Myocyte (in vitro differentiated cells): ENCODE measurements at regions not wholly inside any gene's neighbourhood (a gene's known extent, or its start where the extent isn't known, plus 50 kb on each side); places are given as distances from the start of the nearest gene placed in this dataset.
"Not testable (repeated sequence)": the region's sequence is repeated elsewhere in the genome, so short reads cannot be mapped to it uniquely, and the experiment has no call there.

Source experiments
- DNase-seq: peaks from one replicate; pipeline ENCODE4 v3.0.0-alpha.2; 2012; ENCODE audit warnings: low read depth

DNA sequence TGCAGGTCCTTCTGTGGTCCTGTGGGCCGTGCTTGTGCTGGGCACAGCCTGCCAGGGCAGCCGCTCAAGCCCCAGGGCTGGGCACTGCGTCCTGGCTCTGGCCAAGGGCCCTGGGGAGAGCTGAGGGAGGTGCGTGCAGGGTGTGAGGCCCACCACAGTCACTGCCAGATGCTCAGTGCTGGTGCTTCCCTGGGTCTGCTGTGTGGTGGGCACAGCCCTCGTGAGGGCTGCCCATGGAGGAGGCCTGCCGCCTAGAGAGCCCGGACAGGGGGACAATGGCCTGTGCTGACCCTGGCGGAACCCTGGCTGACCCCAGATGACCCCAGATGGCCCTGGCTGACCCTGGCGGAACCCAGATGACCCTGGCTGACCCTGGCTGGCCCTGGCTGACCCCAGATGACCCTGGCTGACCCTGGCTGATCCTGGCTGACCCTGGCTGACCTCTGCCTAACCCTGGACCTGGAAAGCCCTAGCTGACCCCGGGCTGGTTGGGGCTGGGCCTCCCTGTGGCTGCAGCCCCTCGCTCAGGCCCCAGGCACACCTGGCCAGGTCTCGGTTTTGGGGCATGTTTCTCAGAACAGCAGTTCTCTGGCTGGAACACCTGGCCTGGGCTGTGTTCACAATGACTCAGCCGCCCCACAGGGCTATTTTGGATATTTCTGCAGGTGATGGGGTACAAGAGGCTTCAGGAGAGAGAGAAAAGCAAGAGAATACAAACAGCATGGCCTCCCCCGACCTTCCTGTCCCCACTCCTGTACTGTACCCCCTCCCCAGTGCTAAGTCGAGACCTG, 55.4 kb downstream of the TMEM121 start:
- DNase-seq: no peak

DNA sequence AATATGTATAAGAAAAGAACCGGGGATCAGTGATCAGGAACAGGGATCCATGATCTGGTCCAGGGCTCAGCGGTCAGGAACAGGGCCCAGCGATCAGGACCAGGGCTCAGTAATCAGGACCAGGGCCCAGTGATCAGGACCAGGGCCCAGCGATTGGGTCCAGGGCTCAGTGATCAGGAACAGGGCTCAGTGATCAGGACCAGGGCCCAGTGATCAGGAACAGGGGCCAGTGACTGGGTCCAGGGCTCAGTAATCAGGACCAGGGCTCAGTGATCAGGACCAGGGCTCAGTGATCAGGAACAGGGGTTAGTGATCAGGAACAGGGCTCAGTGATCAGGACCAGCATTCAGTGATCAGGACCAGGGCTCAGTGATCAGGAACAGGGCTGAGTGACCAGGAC, 56.3 kb downstream of the TMEM121 start:
- no peak for DNase-seq

- not testable (repeated sequence) for DNase-seq
These were observed 57.5 kb downstream of the TMEM121 start for GRCh38 chr14:105583914-105584313.

DNA sequence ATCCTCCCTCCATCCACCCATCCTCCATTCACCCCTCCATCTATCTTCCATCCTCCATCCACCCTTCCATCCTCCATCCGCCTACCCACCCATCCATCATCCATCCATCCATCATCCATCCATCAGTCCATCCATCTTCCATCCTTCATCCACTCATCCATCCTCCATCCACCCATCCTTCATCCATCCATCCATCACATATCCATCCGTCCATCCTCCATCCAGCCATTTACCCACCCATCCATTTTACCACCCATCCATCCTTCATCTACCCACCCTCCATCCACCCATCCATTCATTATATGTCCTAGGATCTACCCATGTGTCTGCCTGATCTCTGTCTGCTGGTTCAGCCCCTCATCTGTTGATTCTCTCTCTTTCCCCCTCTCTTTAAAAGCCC, 58.9 kb downstream of the TMEM121 start:
- DNase-seq: not testable (repeated sequence)

GRCh38 chr14:105585722-105586121, 59.3 kb downstream of the TMEM121 start:
- DNase-seq: not testable (repeated sequence)

- DNase-seq: not testable (repeated sequence)
These were observed 59.9 kb downstream of the TMEM121 start for GRCh38 chr14:105586144-105586872.

GRCh38 chr14:105587034-105587433, 60.7 kb downstream of the TMEM121 start:
- DNase-seq: not testable (repeated sequence)

- not testable (repeated sequence) for DNase-seq
These were observed 61.3 kb downstream of the TMEM121 start for GRCh38 chr14:105587482-105588235.

- DNase-seq: no peak
These were observed 62.0 kb downstream of the TMEM121 start for GRCh38 chr14:105588236-105588860.

DNA sequence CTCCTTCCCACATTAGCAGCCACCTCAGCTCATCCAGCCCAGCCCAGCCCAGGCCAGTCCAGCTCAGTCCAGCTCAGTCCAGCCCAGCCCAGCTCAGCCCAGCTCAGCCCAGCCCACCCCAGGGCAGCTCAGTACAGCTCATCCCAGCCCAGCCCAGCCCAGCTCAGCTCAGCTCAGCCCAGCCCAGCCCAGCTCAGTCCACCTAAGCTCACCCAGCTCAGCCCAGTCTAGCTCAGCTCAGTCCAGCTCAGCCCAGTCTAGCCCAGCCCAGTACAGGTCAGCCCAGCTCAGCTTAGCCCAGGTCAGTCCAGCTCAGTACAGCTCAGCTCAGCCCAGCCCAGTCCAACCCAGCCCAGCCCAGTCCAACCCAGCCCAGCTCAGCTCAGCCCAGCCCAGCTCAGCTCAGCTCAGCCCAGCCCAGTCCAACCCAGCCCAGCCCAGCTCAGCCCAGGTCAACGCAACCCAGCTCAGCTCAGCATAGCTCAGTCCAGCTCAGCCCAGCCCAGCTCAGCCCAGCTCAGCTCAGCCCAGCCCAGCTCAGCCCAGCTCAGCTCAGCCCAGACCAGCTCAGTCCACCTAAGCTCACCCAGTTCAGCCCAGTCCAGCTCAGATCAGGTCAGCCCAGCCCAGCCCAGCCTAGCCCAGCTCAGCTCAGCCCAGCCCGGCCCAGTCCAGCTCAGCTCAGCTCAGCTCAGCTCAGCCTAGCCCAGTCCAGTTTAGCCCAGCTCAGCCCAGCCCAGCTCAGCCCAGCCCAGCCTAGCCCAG, 63.0 kb downstream of the TMEM121 start:
- no peak for DNase-seq

DNA sequence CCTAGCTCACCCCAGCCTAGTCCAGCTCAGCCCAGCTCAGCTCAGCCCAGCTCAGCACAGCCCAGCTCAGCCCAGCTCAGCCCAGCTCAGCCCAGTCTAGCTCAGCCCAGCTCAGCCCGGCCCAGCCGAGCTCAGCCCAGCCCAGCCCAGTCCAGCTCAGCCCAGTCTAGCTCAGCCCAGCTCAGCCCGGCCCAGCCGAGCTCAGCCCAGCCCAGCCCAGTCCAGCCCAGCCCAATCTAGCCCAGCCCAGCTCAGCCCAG, 63.5 kb downstream of the TMEM121 start:
- not testable (repeated sequence) for DNase-seq

DNA sequence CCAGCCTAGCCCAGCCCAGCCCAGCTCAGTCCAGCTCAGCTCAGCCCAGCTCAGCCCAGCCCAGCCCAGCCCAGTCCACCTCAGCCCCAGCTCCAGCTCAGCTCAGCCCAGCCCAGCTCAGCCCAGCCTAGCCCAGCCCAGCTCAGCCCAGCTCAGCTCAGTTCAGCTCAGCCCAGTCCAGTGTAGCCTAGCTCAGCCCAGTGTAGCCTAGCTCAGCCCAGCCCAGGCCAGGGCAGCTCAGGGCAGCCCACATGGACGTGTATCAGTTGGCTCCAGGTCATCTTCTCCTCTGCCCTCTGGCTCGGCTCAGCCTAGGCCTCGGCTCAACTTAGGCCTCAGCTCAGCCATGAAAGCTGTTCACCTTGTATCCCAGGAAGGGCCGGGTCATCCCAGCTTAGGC, 64.7 kb downstream of the TMEM121 start:
- no peak for DNase-seq

DNA sequence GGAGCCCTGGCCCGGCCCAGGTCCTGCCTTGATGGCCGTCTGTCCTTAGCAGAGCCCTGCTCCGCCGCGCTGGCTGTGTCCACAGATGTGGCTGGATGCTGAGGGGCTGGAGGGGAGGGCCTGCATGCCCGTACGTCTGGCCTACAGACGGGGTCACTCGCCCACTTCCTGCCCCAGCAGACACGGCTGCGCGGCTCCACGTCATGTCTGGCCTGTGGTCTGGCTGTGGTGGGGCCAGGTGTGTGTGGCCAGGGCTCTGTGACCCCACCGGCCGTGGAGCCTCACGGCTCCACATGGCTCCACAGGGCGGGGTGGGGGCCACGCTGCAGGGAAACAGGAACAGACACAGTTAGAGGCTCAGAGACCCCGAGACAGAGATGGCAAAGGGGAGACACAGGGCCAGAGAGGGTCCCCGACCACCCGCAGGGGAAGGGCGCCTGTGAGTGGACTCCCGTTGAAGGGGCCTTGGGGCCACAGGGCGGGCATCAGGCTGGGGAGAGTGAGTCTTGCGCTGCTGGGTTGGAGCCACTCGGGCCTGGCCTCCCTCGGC, 65.5 kb downstream of the TMEM121 start:
- not testable (repeated sequence) for DNase-seq

DNA sequence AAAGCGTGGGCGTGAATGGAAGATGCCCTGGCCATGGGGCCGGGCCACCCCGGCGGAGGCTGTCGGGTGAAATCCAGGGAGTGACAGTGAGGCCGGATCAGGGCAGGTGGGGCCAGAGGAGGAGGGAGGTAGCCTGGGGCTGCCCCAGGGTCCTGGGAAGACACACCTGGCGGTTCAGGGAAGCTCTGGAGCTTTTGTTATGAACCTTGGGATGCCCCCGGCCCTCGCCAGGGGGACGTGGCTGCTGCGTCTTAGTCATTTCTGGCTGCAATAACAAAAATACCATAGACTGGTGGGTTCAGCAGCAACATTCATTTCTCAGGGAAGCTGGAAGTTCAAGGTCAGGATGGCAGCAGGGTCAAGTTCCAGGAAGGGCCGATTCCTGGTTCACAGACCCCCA, 66.3 kb downstream of the TMEM121 start:
- DNase-seq: not testable (repeated sequence)

DNA sequence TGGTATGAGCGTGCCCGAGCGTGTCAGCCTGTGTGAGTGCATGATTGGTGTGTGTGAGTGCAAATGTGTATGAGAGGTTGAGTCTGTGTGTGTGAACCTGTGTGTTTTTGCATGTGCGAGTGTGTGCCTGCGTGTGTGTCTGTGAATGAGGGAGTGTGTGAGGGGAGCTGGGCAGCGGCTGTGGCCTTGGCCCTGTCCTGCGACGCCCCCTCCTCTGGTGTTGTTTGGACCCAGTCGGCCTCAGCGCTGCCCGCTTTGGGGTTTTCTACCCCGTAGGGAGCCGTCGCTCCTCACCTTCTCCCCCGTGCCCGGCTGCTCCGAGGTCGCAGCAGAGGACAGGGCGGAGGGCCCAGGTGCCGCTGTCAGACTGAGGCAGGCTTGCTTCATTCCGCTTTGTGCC, 69.0 kb downstream of the TMEM121 start:
- not testable (repeated sequence) for DNase-seq

GRCh38 chr14:105596374-105596773, 70.0 kb downstream of the TMEM121 start:
- not testable (repeated sequence) for DNase-seq

DNA sequence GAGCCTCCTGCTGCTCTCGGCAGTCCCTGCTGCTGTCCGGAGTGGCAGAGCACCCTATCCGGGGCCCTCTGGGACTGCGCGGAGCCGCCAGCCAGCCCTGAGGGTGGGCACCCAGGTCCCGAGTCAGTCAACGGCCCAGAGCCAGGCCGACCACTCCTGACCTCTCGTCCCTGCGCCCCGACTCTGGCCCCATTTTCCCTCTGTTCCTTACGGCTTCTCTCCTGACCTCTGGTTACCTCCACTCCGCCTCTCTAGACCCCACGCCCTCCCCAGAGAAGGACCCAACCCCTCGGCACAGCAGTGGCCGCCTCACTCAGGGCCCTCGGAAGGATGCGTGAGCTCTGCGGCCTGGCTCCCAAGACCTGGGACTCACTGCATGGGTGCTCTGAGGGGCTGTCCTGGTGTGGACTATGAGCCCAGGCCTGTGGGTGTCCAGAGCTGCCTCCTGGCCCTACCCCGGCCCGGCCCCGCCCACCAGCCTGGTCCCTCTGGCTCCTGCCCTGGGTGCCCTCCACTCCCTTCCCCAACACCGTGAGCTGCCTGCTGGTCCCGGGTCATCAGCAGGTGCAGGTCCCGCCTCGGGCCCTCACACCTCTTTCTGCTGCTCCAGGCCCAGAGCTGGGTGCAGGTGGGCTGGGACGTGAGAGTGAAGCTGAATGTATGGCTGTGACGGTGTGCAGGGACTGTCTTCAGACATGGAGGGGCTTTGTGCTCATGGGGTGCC, 71.8 kb downstream of the TMEM121 start:
- DNase-seq: not testable (repeated sequence)

GRCh38 chr14:105598925-105599586, 72.7 kb downstream of the TMEM121 start:
- DNase-seq: not testable (repeated sequence)
